ENCODE measurements at regions not wholly inside any gene's neighbourhood (a gene's known extent, or its start where the extent isn't known, plus 50 kb on each side); places are given as distances from the start of the nearest gene placed in this dataset.

- no peak for TF ChIP-seq GABPA (IDR thresholded peaks at IDR 0.05; ENCODE audit: low read depth)
- no peak for TF ChIP-seq SIN3A (IDR thresholded peaks at IDR 0.05; ENCODE audit: borderline replicate concordance, low read depth, low read length)
- TF ChIP-seq, protein P1, sequence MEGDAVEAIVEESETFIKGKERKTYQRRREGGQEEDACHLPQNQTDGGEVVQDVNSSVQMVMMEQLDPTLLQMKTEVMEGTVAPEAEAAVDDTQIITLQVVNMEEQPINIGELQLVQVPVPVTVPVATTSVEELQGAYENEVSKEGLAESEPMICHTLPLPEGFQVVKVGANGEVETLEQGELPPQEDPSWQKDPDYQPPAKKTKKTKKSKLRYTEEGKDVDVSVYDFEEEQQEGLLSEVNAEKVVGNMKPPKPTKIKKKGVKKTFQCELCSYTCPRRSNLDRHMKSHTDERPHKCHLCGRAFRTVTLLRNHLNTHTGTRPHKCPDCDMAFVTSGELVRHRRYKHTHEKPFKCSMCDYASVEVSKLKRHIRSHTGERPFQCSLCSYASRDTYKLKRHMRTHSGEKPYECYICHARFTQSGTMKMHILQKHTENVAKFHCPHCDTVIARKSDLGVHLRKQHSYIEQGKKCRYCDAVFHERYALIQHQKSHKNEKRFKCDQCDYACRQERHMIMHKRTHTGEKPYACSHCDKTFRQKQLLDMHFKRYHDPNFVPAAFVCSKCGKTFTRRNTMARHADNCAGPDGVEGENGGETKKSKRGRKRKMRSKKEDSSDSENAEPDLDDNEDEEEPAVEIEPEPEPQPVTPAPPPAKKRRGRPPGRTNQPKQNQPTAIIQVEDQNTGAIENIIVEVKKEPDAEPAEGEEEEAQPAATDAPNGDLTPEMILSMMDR (IDR thresholded peaks at IDR 0.05), result no peak
Measured at GRCh38 chr7:149666360-149666945, 106.9 kb downstream of the ZNF467 start.
